ENCODE measurements at regions not wholly inside any gene's neighbourhood (a gene's known extent, or its start where the extent isn't known, plus 50 kb on each side); places are given as distances from the start of the nearest gene placed in this dataset.
"Not testable (repeated sequence)": the region's sequence is repeated elsewhere in the genome, so short reads cannot be mapped to it uniquely, and the experiment has no call there.

DNA sequence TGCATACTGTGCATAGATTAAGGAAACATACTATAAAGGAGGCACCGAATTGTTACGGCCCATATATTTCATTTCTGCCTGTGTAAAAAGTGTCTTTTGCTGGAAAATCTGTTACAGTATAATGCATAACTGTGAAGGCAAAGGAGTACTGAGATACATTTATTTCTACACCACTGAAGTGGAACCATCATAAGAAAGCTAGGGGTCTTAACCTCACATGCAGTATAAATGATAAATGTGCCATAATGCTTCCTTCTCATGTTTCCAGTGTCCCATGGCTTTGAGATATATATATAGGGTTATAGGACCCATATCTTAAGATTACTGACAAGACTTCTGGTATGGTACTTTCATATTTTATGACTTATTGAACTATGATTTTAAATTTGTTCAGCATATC, 713.8 kb upstream of the PABPC4L start:
- H3K9me3 ChIP-seq (replicated peaks; ENCODE audit: control insufficient read depth, insufficient read depth, low read length): no peaks in the 10 kb centered on the region
- intact Hi-C loops (cut with micrococcal nuclease): no loop called here
- no TSS peak for BruUV-seq (replicated peaks)
- no peaks in the 10 kb centered on the region for H3K79me2 ChIP-seq (ENCODE audit: control insufficient read depth, insufficient read depth, low read length)
- H3K36me3 ChIP-seq (ENCODE audit: control insufficient read depth in 2 of 2, extremely low read depth in 1 of 2, insufficient read depth in 2 of 2, low read length in 2 of 2): no peaks in the 10 kb centered on the region
- no peaks in the 10 kb centered on the region for H3K9me1 ChIP-seq (replicated peaks; ENCODE audit: control insufficient read depth, extremely low read depth, insufficient read depth, low read length)
- no peak for DNase-seq (ENCODE audit: low read depth, low spot score)
- no peak overlapping the region for H3K4me2 ChIP-seq (ENCODE audit: insufficient read depth, low read length)
- POLR2A ChIA-PET: no interaction called here
- no peak overlapping the region for H3K9ac ChIP-seq (replicated peaks; ENCODE audit: extremely low read depth, insufficient read depth, low read length)
- CTCF ChIA-PET: no interaction called here
- dilution Hi-C loops (cut with MboI; ENCODE audit: extremely low pct_ligation_motif_present, low sequenced_read_pairs): no loop called here
- no peaks in the 10 kb centered on the region for H3K4me1 ChIP-seq (ENCODE audit: control insufficient read depth, extremely low read depth, insufficient read depth, low read length)
- no peak overlapping the region for H3K27ac ChIP-seq (ENCODE audit: insufficient read depth, low read depth, low read length)
- peak; percentile 28 for FAIRE-seq
- H4K20me1 ChIP-seq (replicated peaks; ENCODE audit: control insufficient read depth, extremely low read depth, insufficient read depth, low read length): no peaks in the 10 kb centered on the region
- no peak overlapping the region for H3K4me3 ChIP-seq (replicated peaks in 1 of 3; ENCODE audit: insufficient read depth in 1 of 3, low read depth in 1 of 3, low read length in 3 of 3)
- H2AFZ ChIP-seq (ENCODE audit: low read depth, low read length): no peak overlapping the region
- TF ChIP-seq POLR2AphosphoS5 (IDR thresholded peaks at IDR 0.05; ENCODE audit: insufficient read depth, low read depth, low read length): no peak
- no peak for TF ChIP-seq FOS (IDR thresholded peaks at IDR 0.05; ENCODE audit: borderline replicate concordance, insufficient read depth, low read length)
- TF ChIP-seq GATA2 (IDR thresholded peaks at IDR 0.05; ENCODE audit: insufficient read depth, insufficient read length, low read depth, low read length): no peak
- TF ChIP-seq, protein P1, sequence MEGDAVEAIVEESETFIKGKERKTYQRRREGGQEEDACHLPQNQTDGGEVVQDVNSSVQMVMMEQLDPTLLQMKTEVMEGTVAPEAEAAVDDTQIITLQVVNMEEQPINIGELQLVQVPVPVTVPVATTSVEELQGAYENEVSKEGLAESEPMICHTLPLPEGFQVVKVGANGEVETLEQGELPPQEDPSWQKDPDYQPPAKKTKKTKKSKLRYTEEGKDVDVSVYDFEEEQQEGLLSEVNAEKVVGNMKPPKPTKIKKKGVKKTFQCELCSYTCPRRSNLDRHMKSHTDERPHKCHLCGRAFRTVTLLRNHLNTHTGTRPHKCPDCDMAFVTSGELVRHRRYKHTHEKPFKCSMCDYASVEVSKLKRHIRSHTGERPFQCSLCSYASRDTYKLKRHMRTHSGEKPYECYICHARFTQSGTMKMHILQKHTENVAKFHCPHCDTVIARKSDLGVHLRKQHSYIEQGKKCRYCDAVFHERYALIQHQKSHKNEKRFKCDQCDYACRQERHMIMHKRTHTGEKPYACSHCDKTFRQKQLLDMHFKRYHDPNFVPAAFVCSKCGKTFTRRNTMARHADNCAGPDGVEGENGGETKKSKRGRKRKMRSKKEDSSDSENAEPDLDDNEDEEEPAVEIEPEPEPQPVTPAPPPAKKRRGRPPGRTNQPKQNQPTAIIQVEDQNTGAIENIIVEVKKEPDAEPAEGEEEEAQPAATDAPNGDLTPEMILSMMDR (IDR thresholded peaks at IDR 0.05; ENCODE audit: extremely low read depth in 1 of 2, insufficient read depth in 1 of 2, low read depth in 1 of 2, low read length in 2 of 2): no peak
- TF ChIP-seq POLR2A (IDR thresholded peaks at IDR 0.05; ENCODE audit: low read depth, low read length): no peak
- TF ChIP-seq, protein P2, sequence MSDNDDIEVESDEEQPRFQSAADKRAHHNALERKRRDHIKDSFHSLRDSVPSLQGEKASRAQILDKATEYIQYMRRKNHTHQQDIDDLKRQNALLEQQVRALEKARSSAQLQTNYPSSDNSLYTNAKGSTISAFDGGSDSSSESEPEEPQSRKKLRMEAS (IDR thresholded peaks at IDR 0.05; ENCODE audit: insufficient read depth, insufficient read length): no peak
- TF ChIP-seq EZH2 (IDR thresholded peaks at IDR 0.05; ENCODE audit: borderline replicate concordance, low read depth, low read length, severe bottlenecking): no peak
- no peaks in the 10 kb centered on the region for H3K27me3 ChIP-seq (ENCODE audit: control insufficient read depth in 2 of 2, insufficient read depth in 2 of 2, low read length in 2 of 2)

DNA sequence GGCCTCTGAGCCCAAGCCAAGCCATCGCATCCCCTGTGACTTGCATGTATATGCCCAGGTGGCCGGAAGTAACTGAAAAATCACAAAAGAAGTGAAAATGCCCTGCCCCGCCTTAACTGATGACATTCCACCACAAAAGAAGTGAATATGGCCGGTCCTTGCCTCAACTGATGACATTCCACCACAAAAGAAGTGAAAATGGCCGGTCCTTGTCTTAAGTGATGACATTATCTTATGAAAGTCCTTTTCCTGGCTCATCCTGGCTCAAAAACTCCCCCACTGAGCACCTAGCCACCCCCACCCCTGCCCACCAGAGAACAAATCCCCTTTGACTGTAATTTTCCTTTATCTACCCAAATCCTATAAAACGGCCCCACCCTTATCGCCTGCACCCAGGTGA, 712.7 kb upstream of the PABPC4L start:
- H2AFZ ChIP-seq (ENCODE audit: low read depth, low read length); H3K9ac ChIP-seq (replicated peaks; ENCODE audit: extremely low read depth, insufficient read depth, low read length); H3K79me2 ChIP-seq (ENCODE audit: control insufficient read depth, insufficient read depth, low read length); H3K9me1 ChIP-seq (replicated peaks; ENCODE audit: control insufficient read depth, extremely low read depth, insufficient read depth, low read length); dilution Hi-C loops (cut with MboI; ENCODE audit: extremely low pct_ligation_motif_present, low sequenced_read_pairs); DNase-seq (ENCODE audit: low read depth, low spot score); H3K27me3 ChIP-seq (ENCODE audit: control insufficient read depth in 2 of 2, insufficient read depth in 2 of 2, low read length in 2 of 2); POLR2A ChIA-PET; H4K20me1 ChIP-seq (replicated peaks; ENCODE audit: control insufficient read depth, extremely low read depth, insufficient read depth, low read length); H3K9me3 ChIP-seq (replicated peaks; ENCODE audit: control insufficient read depth, insufficient read depth, low read length); H3K36me3 ChIP-seq (ENCODE audit: control insufficient read depth in 2 of 2, extremely low read depth in 1 of 2, insufficient read depth in 2 of 2, low read length in 2 of 2); H3K27ac ChIP-seq (ENCODE audit: insufficient read depth, low read depth, low read length); H3K4me2 ChIP-seq (ENCODE audit: insufficient read depth, low read length); H3K4me3 ChIP-seq (replicated peaks in 1 of 3; ENCODE audit: insufficient read depth in 1 of 3, low read depth in 1 of 3, low read length in 3 of 3); FAIRE-seq; BruUV-seq (replicated peaks); intact Hi-C loops (cut with micrococcal nuclease); H3K4me1 ChIP-seq (ENCODE audit: control insufficient read depth, extremely low read depth, insufficient read depth, low read length): not testable (repeated sequence)
- CTCF ChIA-PET: interaction anchor here (1.4 kb wide), 1 partner anchor 27 kb away, joined by 3 read pairs; no protein-coding TSS in a partner anchor
